IPS DF 19.7 (cell line): ENCODE measurements at regions not wholly inside any gene's neighbourhood (a gene's known extent, or its start where the extent isn't known, plus 50 kb on each side); places are given as distances from the start of the nearest gene placed in this dataset.
"Not testable (repeated sequence)": the region's sequence is repeated elsewhere in the genome, so short reads cannot be mapped to it uniquely, and the experiment has no call there.

Experiments used
- DNase-seq: peaks from one replicate; pipeline ENCODE4 v3.0.0-alpha.2; 2013; ENCODE audit warnings: low read depth, low spot score

- not testable (repeated sequence) for DNase-seq
These were observed 258.6 kb upstream of the GOT2 start for GRCh38 chr16:58992755-58993154.

- DNase-seq, result not testable (repeated sequence)
These were observed 249.3 kb upstream of the GOT2 start for GRCh38 chr16:58983181-58983965.

DNA sequence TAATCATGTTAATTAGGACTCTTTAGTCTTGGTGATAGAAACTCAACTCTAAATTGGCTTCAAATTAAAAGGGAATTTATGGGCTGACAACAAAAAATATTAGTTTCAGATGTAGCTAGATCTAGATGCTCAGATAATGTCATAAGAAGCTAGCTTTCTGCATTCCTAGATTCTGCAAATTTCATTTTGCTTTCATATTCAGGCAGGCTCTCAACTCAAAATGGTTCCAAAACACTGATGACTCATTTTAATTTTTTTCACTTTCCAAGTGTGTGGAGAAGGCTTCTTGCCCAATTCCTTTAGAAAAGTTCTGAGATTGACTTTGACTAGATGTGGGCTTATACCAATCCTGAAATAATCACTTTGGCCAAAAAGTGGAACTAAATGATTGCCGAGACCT, 236.7 kb upstream of the GOT2 start:
- no peak for DNase-seq

DNA sequence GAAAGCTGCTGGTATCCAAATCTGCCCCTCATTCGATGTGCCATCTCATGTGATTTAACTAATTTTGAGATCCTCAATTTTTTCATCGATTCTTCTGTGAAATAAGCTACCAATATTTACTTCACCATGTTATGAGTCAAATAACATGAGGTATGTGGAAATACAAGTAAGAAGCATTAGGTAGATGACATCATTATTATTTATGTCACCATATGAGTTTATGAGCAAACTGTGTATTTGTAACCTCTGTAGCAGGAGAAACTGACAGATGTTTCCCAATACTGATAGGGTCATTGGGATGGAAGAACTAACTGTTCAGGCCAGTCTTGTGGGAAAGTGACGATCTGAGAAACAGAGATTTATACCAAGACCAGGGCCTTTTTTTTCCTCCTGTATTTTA, 229.4 kb upstream of the GOT2 start:
- no peak for DNase-seq

- DNase-seq, result no peak
These were observed 228.7 kb upstream of the GOT2 start for GRCh38 chr16:58962811-58963210.

DNA sequence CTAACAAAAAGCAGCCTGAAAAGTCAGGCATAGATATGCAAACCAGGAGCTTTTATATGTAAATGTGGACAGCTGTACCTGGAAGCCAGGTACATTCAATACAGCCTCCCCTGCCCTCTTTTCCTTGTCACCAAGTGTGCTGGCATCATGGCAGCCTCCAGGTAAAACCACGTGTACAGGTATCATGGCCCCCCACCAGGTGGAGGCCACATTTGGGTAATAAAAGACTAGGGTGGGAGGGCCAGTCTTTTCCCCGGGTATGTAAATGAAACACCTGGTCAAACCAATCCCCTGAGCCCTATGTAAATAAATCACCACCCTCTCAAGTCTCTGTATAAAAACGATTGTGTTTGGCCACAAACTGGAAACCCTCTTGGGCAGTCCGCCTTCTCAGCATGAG, 226.4 kb upstream of the GOT2 start:
- DNase-seq, result peak; percentile 40

DNA sequence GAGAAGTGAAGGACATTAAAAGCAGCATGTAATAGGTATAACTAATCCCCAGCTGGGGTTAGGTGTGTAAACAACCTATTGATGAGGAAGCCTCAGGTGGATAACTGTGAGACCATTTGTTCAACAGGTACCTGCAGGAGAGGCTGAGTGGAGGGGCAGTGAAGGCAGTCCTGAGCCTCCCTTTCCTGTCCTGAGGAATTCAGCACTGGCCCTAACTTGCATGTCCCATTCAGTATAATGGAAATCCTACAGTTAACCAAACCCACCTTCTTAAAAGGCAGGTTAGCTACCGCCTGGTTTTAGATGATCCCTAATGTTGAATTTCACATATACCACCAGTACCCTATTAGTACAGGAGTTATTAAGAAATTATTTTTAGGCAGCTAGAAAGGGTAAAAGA, 225.9 kb upstream of the GOT2 start:
- no peak for DNase-seq

- DNase-seq, result no peak
These were observed 224.6 kb upstream of the GOT2 start for GRCh38 chr16:58958749-58959148.

DNA sequence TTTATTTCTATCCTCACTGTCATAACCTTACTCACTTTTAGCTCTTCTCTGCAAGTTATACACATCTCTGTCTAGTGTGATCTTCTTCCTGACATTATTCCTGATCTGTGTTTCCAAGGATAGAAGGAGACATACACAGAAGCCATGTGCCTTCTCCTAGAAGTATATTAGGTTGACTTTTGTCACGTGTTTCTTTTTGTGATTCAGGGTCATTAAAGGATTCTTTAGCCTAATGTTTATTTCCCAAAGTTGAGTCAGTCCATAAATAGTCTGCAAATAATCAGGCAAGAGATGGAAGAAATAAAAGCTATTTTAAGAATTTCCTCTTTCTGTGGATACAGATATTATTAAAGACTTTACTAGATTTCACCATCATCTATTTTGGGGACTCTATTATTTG, 214.1 kb upstream of the GOT2 start:
- no peak for DNase-seq

DNA sequence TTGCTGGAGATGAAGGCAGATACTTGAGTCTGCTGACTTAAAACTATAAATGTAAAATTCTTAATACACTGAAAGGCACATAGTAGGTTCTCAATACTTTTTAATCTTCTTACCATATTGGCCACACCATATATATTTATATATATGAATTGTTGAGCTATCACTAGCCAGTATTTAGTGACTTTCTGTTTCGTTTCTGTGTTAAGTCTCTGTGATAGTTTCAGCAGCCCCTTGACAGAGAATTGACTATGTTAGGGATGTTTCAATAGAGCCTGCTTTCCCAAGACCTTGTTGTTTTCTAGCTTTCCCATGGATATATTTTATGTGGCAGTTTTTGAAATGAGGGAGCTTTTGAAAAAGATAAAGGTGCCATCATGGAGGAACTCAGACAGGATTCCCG, 206.5 kb upstream of the GOT2 start:
- no peak for DNase-seq

DNA sequence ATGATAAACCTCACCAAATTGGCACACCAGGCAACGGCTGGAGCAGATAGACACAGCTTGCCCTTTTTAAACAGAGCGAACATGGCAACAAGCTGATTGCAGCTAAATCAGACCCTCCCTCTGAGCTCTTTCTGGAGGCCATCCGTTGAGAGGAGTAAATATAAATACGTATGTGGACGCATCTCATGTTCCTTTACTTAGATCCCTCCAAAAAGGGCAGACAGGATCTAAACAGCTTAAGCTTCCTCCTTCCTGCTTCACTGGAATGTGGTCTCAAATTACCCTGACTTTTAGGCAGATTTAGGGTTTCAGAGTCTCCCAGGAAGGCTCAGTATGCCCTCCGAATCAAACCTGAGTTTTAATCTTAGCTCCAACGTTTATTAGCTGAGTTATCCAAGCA, 204.7 kb upstream of the GOT2 start:
- DNase-seq, result peak; percentile 38

GRCh38 chr16:58937661-58938060, 203.5 kb upstream of the GOT2 start:
- DNase-seq, result no peak

DNA sequence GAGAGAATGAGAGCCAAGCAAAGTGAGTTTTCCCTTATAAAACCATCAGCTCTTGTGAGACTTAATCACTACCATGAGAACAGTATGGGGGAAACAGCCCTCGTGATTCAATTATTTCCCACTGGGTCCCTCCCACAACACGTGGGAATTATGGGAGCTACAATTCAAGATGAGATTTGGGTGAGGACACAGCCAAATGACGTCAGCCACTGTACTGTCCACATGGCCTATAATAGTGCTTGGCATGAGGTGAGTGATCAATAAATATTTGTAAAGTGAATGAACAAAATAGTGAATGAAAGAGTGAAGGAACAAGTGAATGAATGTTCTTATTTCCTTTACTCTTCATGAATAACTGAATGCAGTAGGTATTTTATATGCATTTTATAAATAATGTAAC, 199.1 kb upstream of the GOT2 start:
- DNase-seq, result no peak

DNA sequence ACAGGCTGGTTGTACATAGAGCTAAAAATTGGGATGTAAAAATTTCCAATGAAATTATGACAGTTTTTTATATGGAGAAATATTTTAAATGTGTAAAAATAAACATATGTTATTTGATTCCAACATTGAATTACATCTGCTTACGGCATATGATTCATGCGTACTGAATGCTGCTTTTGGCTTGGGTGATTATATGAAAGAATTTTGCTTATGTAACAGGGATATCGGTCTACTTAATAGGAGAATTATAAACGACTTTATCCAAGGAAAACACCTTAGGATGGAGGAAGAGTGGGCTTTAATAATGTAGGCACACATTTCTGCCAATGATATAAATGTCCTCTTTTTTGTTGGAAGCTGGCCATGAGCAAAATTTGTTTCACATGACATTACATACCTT, 197.3 kb upstream of the GOT2 start:
- no peak for DNase-seq

- DNase-seq, result no peak
These were observed 189.0 kb upstream of the GOT2 start for GRCh38 chr16:58923094-58923493.

DNA sequence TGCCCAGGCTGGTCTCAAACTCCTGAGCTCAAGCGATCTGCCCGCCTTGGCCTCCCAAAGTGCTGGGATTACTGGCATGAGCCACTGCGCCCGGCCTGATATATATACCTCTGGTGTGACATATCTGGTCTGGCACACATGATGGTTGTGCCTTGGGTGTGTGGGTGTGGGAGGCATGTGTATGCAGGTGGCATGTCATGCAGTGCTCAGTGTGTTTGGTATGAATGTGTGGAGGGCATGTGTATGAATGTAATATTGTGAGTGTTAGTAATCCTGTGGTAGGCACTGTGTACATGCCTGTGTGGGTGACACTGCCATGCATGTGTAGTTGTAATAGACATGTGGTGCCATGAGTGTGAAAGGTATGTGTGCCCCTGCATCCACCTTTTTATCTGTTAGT, 179.3 kb upstream of the GOT2 start:
- DNase-seq, result no peak

GRCh38 chr16:58912571-58912970, 178.5 kb upstream of the GOT2 start:
- DNase-seq, result no peak

DNA sequence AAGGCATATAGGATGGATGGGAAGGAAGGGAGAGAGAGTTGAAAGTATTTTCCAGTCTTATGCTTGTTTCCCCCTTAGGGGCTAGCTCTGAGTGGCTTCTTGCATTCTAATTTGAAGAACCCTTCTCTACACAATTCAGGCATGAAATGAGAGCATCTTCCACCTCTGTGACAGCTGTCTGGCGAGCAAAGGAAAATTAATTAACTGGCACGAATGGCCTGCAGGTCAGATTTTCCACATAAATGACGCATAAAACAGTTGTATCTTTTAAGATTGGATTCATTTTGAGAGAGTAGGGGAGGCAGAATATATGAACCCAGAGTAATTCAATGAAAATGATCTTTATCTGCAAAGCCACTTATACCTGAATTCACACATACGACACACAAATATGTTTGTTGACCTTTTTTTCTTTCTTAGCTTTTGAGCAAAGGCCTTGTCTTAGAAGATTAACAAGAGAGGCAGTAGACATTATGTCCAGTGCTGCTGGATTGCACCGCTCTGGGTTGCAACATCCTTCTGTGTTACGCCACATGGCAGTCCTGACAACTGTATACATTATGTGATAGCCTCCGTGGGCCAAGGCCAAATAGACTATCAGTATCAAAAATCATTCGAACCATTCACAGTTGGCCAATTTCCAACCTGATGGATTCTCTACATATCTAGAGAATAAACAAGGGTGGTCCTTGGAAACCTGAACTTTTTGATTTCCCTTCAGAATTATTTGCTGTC, 173.0 kb upstream of the GOT2 start:
- no peak for DNase-seq

DNA sequence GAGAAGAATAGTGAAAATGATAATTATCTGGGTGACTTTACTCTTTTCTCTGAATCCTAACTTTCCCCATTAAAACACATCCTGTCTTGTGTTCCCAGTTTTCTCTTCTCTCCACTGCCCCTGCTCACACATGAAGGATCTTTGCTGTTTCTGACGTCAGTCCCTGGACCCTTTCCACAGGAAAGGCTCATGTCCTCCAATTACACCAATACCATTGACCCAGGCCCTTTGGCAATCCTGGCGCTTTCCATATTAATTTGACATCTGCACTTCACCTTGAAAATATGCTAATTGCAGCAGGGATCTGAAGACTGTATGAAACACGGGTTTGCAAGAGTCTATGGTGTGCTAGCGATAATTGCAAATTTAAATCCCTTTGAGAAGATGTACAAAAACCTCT, 170.2 kb upstream of the GOT2 start:
- DNase-seq, result no peak

GRCh38 chr16:58889516-58889915, 155.4 kb upstream of the GOT2 start:
- no peak for DNase-seq

GRCh38 chr16:58885528-58886170, 151.5 kb upstream of the GOT2 start:
- no peak for DNase-seq

DNA sequence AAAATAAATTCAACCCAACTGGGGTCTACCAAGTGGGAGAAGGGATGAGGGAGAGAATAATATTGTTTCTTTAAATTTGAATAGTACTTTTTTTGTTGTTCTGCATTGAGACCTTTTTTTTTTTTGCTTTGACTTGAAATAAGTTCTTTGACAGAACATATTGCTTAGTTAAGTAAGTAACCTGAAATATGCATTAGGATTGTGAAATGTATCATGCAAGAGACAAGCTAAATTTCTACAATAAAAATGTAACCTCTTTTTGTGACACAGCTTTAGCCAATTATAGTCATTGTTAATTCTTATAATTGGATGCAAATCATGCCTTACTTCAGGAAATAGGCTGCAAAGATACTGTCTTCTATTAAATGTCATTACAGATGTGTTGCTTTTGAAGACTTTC, 150.0 kb upstream of the GOT2 start:
- DNase-seq, result no peak

DNA sequence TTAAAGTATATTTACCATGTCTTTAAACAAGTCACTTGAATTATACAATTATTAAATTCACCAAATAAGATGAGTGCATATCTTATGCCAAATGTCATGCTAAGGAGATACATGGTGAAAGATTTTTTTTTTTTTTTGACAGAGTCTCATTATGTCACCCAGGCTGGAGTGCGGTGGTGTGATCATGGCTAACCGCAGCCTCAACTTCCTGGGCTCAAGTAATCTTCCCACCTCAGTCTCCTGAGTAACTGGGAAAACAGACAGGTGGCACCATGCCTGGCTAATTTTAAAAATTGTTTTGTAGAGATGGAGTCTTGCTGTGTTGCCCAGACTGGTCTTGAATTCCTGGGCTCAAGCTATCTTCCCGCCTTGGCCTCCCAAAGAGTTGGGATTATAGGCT, 149.0 kb upstream of the GOT2 start:
- DNase-seq, result no peak
